ENCODE measurements at regions not wholly inside any gene's neighbourhood (a gene's known extent, or its start where the extent isn't known, plus 50 kb on each side); places are given as distances from the start of the nearest gene placed in this dataset.

DNA sequence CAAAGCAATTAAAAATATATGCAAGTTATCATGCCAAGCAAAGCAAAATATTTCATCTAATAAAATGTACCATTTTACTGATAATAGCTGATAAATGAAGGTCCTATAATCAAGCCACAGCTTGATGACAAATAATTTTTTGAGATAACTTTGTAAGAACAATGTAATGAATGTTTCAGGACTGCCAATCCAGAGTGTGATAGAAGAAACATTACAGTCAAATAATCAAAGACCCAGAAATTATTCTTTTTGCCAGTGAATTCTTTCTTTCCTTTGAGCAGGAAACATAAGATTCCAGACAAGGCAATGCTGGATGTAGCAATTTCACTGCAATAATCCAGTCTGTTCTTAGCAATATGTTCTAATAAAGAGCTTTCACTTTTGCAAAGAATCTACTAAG is 556.1 kb downstream of the PLOD2 start:
- TF ChIP-seq, protein P1, sequence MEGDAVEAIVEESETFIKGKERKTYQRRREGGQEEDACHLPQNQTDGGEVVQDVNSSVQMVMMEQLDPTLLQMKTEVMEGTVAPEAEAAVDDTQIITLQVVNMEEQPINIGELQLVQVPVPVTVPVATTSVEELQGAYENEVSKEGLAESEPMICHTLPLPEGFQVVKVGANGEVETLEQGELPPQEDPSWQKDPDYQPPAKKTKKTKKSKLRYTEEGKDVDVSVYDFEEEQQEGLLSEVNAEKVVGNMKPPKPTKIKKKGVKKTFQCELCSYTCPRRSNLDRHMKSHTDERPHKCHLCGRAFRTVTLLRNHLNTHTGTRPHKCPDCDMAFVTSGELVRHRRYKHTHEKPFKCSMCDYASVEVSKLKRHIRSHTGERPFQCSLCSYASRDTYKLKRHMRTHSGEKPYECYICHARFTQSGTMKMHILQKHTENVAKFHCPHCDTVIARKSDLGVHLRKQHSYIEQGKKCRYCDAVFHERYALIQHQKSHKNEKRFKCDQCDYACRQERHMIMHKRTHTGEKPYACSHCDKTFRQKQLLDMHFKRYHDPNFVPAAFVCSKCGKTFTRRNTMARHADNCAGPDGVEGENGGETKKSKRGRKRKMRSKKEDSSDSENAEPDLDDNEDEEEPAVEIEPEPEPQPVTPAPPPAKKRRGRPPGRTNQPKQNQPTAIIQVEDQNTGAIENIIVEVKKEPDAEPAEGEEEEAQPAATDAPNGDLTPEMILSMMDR (IDR thresholded peaks at IDR 0.05; ENCODE audit: low read length) = no peak
- no peak for TF ChIP-seq EZH2 (IDR thresholded peaks at IDR 0.05; ENCODE audit: borderline replicate concordance, low read length)
